HG02571 (cell line): ENCODE measurements at regions not wholly inside any gene's neighbourhood (a gene's known extent, or its start where the extent isn't known, plus 50 kb on each side); places are given as distances from the start of the nearest gene placed in this dataset.
"Not testable (repeated sequence)": the region's sequence is repeated elsewhere in the genome, so short reads cannot be mapped to it uniquely, and the experiment has no call there.

ENCODE experiments used
- ATAC-seq: cut with Tn5 transposase; IDR thresholded peaks from one replicate; pipeline ENCODE4 v1.9.1; 2021; ENCODE audit warnings: mild to moderate bottlenecking, moderate library complexity; ENCODE audit not compliant: unreplicated experiment

GRCh38 chr6:62889240-62889639, 322.0 kb upstream of the FKBP1C start:
- no peak for ATAC-seq

- ATAC-seq, result no peak
Measured at GRCh38 chr6:62891065-62891647, 320.1 kb upstream of the FKBP1C start.

GRCh38 chr6:62894114-62894513, 317.2 kb upstream of the FKBP1C start:
- no peak for ATAC-seq

DNA sequence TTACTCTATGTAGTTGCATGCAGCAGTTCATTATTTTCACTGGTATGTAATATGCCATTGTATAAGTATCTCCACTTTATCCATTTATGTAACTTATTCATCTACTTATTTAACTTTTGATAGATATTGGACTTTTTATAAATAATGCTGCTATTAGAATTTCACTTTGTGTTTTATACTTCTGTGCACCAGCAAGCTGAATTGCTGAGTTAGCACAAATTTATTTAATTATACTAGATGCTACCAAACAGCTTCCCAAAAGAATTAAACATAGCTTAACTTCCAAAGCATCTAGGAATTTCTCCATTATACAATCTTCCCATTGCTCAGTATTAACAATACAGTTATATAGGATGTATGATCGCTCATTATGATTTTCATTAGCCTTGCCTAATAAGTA, 308.0 kb upstream of the FKBP1C start:
- ATAC-seq, result no peak

DNA sequence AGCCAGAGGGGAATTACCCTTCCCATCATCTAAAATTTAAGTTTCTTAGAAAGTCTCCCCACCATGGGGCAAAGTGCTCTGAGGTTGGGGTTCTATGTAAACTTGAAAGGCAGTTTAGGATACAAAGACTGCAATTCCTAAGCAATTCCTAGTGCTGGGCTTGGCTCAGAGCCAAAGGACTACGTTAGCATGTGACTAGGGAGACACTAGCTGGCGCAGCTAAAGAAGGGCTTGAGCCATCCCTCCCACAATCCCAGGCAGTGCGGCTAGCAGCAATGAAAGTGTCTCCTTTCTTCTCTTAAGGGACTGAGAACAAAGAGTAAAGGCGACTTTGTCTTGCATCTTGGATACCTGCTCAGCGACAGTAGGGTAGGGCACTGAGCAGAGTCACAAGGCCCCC, 306.6 kb upstream of the FKBP1C start:
- no peak for ATAC-seq

- ATAC-seq, result no peak
Measured at GRCh38 chr6:62914530-62914929, 296.7 kb upstream of the FKBP1C start.

DNA sequence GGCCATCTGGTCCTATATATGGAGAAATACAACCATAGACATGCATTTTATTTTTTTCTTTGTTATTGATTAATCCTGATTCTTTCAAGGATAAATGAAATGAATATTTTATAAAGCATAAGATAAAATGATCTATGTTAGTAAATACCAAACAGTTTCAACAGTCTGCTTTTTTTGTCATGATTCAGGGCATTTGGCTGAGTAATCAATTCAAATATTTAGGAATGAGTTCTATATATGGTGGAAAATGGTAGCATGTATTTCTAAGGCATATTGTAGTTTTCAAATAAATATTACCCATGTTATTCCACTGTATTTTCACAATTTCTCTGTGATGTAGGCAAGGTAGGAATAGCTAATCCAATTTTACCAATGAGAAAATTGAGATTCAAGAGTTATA, 287.5 kb upstream of the FKBP1C start:
- ATAC-seq, result no peak

GRCh38 chr6:62940848-62941247, 270.4 kb upstream of the FKBP1C start:
- ATAC-seq, result no peak

DNA sequence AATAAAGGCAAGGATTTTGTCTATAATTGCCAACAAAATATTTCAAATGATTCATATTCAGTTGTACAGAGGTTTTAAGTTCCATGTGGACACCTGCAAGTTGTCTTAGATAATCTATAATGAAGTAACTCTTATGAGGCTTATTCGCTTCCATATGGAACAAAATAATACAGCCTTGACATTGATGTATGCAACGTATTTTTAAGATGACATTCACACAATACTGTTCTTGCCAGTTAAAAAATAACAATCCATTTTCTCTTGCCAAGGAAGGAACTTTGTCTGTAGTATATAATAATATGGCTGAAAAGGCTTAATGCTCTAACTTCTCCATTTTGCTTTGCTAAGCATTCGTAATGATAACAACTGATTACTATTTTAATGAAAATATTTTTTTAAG, 269.3 kb upstream of the FKBP1C start:
- ATAC-seq, result no peak

GRCh38 chr6:62968834-62969233, 242.4 kb upstream of the FKBP1C start:
- ATAC-seq, result no peak

DNA sequence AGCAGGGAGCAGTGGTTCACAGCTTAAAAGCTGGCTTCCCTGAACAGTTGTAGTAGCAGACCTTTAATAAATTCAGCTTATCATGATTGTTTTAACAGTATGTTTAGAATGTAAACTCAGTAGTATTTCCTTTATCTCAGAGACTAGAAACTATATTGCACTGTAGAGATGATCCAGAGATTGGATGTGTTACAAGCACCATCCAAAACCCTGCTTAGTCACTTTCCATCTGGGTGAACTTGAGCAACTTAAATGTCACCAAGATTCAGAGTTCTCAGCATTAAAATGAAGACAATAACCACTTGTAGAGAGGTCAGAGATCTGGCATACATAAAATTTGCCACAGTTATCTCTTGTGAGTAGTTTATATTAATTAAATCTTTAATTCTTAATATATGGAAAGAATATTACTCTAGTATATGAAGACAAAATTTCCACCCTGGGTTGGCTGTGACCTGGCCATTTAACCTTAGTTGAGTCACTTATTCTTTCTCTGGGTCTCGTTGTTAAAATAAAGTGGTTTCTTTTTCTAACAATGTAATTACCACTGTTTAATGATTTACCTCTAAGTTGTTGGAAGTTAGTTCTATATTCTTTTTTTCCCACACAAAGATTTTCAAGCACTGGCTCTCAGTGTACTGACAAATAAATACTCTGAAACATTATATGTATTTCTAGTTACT, 239.2 kb upstream of the FKBP1C start:
- no peak for ATAC-seq

DNA sequence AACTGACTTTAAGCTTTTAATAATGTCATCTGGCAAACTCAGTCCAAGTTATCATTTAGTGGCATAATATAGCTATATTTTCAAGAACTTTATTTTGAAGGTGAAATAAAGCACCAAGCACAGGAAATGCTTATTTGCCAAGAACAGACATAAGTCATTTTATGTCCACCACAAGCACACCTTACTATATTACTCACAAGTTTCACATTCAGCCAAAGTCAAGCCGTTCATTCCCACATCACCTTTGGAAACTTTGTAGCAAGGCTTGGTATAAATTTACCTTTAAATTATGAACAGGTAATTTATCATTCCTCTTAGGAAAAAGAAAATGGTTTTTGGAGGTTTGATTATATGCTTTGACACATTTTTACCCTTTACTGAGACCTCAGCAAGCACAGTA, 236.8 kb upstream of the FKBP1C start:
- peak; percentile 61 for ATAC-seq

DNA sequence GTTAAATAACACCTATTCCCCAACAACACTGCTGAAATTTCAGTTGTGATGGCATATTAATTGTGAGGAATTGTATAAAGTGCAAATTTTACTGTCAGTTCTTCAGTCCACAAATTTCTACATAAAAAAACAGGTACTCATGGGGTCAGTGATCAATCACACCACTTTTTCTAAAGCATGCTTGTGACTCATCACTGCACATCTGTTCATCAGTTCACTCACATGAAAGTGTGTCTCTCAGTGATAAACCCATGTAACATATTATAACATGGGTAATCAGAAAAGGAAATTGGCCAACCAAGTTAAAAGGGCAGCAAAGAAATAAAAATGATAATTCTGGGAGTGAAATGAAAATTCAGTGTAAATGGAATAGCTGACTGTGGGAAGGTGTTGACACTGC, 234.7 kb upstream of the FKBP1C start:
- ATAC-seq, result no peak

DNA sequence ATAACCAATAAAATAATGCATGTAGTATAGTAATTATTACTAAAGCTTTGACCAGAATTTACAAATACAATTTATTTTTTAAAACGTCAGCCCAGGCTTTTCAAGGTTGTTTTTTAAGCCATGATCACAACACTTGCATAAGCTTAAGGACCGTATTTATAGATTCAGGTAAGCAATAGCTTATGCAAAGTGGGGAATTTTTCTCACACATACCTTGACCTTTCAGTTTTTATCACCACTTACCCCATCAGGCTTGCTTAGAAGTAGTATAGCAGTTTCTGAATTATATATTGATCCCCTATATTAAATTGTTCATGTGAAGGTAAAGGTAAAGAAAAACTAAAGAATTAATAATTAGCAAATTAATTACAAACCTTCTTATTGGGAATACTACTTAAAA, 232.3 kb upstream of the FKBP1C start:
- no peak for ATAC-seq

GRCh38 chr6:62980093-62980492, 231.2 kb upstream of the FKBP1C start:
- ATAC-seq, result no peak

GRCh38 chr6:62980724-62981123, 230.5 kb upstream of the FKBP1C start:
- ATAC-seq, result no peak

GRCh38 chr6:62982951-62983350, 228.3 kb upstream of the FKBP1C start:
- ATAC-seq, result no peak

DNA sequence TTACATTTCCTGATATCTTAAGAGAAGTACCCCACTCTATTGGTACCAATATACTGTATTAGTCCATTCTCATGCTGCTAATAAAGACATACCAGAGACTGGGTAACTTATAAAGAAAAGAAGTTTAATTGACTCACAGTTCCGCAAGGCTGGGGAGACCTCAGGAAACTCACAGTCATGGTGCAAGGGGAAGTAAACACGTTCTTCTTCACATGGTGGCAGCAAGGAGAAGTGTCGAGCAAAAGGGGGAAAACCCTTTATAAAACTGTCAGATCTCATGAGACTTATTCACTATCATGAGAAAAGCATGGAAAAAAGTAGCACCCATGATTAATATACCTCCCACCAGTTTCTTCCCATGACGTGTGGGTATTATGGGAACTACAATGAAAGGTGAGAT, 219.6 kb upstream of the FKBP1C start:
- ATAC-seq, result not testable (repeated sequence)

GRCh38 chr6:62993951-62994350, 217.3 kb upstream of the FKBP1C start:
- no peak for ATAC-seq

- no peak for ATAC-seq
Measured at GRCh38 chr6:62998022-62998421, 213.2 kb upstream of the FKBP1C start.

GRCh38 chr6:62999242-62999641, 212.0 kb upstream of the FKBP1C start:
- ATAC-seq, result not testable (repeated sequence)

- ATAC-seq, result no peak
Measured at GRCh38 chr6:62999796-63000195, 211.5 kb upstream of the FKBP1C start.

DNA sequence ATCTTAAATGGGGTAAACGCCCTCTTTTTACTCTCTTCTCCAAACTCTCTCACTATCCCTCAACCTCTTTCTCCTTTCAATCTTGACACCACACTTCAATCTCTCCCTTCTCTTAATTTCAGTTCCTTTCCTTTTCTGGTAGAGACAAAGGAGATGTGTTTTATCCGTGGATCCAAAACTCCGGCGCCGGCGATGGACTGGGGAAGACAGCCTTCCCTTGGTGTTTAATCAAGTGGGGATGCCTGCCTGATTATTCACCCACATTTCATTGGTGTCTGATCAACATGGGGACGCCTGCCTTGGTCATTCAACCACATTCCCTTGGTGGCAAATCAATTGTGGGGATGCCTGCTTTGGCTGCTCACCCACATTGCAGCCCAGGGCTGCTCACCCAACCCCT, 205.3 kb upstream of the FKBP1C start:
- not testable (repeated sequence) for ATAC-seq
